NOMO-1 (cell line): ENCODE measurements at regions not wholly inside any gene's neighbourhood (a gene's known extent, or its start where the extent isn't known, plus 50 kb on each side); places are given as distances from the start of the nearest gene placed in this dataset.
A peak's percentile ranks its signal among the peaks of the same experiment; 100 is the strongest.

Source experiments
- DNase-seq, 2 experiments: peaks; one replicate each; lab custom pipeline; 2025; ENCODE audit not compliant: unreplicated experiment in 2 of 2; lab: John Stamatoyannopoulos, UW

- DNase-seq = no peak
Observed at GRCh38 chr11:123305601-123306375, 110.7 kb upstream of the CLMP start.

- DNase-seq = peak in 1 of 2 experiments; percentile 44
Observed at GRCh38 chr11:123304828-123305466, 109.9 kb upstream of the CLMP start.

GRCh38 chr11:123303924-123304323 lies 108.9 kb upstream of the CLMP start:
- DNase-seq = no peak

GRCh38 chr11:123302751-123303195 lies 107.7 kb upstream of the CLMP start:
- peak; percentile 9 to 54 for DNase-seq

- peak; percentile 79 to 84 for DNase-seq
Observed at GRCh38 chr11:123301696-123302400, 106.8 kb upstream of the CLMP start.

GRCh38 chr11:123301013-123301591 lies 106.1 kb upstream of the CLMP start:
- peak; percentile 71 to 79 for DNase-seq

GRCh38 chr11:123299721-123300120 lies 104.7 kb upstream of the CLMP start:
- DNase-seq = no peak

- DNase-seq = no peak
Observed at GRCh38 chr11:123298488-123299447, 103.7 kb upstream of the CLMP start.

- no peak for DNase-seq
Observed at GRCh38 chr11:123292647-123293046, 97.6 kb upstream of the CLMP start.

GRCh38 chr11:123291201-123291869 lies 96.3 kb upstream of the CLMP start:
- no peak for DNase-seq

GRCh38 chr11:123286761-123287160 lies 91.7 kb upstream of the CLMP start:
- DNase-seq = peak in 1 of 2 experiments; percentile 20

- DNase-seq = no peak
Observed at GRCh38 chr11:123286255-123286654, 91.2 kb upstream of the CLMP start.

- no peak for DNase-seq
Observed at GRCh38 chr11:123284454-123284853, 89.4 kb upstream of the CLMP start.

- DNase-seq = no peak
Observed at GRCh38 chr11:123282597-123282996, 87.5 kb upstream of the CLMP start.

GRCh38 chr11:123273616-123274015 lies 78.6 kb upstream of the CLMP start:
- DNase-seq = no peak

GRCh38 chr11:123272565-123272964 lies 77.5 kb upstream of the CLMP start:
- DNase-seq = no peak

GRCh38 chr11:123268156-123268555 lies 73.1 kb upstream of the CLMP start:
- no peak for DNase-seq

GRCh38 chr11:123265951-123266350 lies 70.9 kb upstream of the CLMP start:
- no peak for DNase-seq

GRCh38 chr11:123264431-123264780 lies 69.4 kb upstream of the CLMP start:
- DNase-seq = no peak
